ENCODE measurements at regions not wholly inside any gene's neighbourhood (a gene's known extent, or its start where the extent isn't known, plus 50 kb on each side); places are given as distances from the start of the nearest gene placed in this dataset.

DNA sequence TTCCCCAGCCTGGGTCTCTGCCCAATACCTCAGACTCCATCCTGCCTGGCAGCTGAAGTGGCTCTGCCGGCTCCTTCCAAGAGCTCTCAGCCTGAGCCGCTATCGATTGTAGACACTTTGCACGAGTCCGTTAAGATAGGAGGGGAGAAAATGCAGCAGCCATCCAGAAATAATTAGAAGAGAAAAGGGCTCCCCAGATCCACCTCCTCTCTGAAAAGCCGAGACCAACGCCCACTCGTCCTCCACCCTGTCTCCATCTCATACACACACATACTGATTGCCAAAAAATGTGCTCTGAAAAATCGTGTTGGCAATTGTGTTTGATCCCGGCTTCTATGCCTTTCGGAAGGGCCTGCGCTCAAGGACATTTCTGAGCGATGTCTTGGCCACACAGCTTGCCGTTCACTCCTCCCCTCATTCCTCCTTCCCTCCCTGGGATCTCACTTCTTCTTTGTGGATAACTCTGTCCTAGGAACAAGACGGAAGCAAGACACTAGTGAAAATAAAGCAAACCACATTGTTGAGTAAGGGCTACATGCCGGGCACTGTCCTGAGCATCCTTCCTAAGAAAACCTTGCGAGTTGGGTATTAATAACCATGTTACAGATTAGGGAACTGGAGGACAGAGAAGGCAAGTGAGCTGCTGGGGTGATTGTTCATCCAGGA is 372.8 kb upstream of the MYT1L start:
- no peak overlapping the region for H3K4me3 ChIP-seq (ENCODE audit: low read depth, low read length)
- no peak for DNase-seq (ENCODE audit: low read depth)

DNA sequence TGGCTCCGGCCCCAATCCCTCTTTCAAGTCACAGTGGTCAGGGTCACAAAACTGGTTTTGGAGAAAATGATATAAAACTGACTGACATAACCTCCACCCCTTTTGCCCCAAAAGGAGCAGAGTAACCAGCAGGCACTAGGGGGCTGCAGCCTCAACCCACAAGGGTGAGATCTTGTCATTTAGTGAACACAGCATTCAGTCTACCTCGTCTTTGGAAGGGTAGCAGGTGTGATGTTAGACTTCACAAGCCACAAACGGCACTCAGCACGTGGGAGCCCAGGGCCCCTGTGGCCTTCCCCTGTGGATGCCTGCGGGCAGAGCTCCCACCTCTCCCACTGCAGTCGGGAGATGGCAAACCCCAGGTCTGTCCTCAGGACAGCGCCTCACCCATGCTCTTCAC is 372.1 kb upstream of the MYT1L start:
- DNase-seq (ENCODE audit: low read depth), result no peak
- no peak overlapping the region for H3K4me3 ChIP-seq (ENCODE audit: low read depth, low read length)

DNA sequence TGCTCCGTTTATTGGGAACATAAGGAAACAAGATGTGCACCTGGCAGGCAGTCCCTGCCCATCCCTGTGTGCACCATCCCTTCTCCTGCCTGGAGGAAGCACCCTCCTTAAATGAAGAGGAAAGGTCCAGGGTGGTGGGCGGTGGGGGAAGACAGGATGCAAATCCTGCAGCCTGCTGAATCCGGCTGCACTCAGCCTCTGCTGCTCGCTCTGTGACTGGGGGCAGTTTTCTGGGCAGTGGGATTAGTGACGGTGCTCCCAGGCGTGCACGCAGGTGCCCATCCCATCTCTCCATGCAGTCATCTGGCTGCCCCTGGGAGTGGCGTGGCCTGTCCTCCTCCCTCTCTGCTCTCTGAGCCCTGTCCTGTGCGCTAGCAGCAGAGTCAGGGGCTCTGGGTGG is 371.3 kb upstream of the MYT1L start:
- H3K4me3 ChIP-seq (ENCODE audit: low read depth, low read length), result no peak overlapping the region
- DNase-seq (ENCODE audit: low read depth), result no peak

DNA sequence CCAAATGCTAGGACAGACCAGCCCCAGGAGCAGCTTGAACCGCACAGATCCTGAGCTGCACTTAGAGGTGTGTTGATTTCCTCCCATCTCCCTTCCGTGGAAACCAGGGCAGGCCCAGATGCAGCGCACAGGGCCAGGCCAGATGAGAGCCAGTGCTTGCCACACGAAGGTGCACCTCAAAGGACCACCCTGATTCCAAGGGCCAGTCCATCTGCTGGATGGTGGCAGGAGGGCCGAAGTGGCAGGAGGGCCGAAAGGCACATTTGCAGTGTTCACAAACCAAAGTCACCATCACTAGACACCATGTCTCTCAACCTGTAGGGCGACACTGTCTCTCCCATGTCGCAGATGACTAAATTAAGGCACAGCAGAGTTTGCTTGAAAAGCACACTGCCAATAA is 370.7 kb upstream of the MYT1L start:
- no peak for DNase-seq (ENCODE audit: low read depth)
- H3K4me3 ChIP-seq (ENCODE audit: low read depth, low read length), result no peak overlapping the region

DNA sequence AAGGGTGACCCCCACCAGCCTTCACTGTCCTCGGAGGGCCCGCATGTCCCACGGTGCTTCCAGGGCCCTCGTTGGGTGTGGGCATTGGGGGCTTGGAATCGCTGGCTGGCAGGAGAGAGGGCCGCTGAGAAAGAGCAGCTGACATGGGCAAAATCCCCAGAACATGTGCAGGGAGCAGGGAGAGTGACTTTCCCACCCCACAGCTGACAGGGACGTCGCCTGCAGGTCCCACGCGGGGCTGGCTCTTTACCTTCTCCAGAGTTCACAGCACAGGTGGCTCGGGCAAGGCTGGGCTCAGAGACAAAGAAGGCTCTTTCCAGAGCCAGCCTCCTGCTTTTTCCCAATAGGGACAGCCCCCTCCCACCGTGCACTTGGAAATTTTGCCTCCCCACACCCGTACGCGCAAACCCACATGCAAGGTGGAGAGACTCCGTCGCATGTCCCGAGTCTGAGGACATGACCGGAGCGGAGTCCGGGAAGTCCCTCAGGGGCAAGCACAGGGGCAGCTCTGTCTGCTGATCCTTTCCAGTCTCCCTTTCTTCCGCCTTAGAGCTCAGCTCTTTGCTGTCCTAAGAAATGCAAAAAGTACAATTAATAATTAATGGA is 370.2 kb upstream of the MYT1L start:
- H3K4me3 ChIP-seq (ENCODE audit: low read depth, low read length), result no peak overlapping the region
- DNase-seq (ENCODE audit: low read depth), result no peak

DNA sequence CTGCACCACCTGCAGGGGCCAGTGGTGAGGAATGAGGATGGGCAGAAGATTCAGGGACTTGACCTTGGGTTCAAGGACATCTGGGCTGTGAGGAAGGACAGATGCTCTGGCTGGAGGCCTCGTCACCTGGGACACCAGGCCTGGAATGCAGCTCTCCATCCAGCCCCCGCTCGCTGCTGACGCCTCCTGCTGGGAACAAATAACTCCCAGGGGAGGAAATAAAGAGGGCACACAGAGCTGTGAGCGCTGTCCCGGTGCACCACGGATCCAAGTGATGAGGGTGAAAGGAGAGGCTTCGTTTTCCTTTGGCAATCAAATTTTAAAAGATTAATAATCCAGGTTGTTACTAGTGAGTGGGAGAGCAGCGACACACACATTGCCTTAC is 368.0 kb upstream of the MYT1L start:
- H3K4me3 ChIP-seq (ENCODE audit: low read depth, low read length), result no peak overlapping the region
- DNase-seq (ENCODE audit: low read depth), result no peak

DNA sequence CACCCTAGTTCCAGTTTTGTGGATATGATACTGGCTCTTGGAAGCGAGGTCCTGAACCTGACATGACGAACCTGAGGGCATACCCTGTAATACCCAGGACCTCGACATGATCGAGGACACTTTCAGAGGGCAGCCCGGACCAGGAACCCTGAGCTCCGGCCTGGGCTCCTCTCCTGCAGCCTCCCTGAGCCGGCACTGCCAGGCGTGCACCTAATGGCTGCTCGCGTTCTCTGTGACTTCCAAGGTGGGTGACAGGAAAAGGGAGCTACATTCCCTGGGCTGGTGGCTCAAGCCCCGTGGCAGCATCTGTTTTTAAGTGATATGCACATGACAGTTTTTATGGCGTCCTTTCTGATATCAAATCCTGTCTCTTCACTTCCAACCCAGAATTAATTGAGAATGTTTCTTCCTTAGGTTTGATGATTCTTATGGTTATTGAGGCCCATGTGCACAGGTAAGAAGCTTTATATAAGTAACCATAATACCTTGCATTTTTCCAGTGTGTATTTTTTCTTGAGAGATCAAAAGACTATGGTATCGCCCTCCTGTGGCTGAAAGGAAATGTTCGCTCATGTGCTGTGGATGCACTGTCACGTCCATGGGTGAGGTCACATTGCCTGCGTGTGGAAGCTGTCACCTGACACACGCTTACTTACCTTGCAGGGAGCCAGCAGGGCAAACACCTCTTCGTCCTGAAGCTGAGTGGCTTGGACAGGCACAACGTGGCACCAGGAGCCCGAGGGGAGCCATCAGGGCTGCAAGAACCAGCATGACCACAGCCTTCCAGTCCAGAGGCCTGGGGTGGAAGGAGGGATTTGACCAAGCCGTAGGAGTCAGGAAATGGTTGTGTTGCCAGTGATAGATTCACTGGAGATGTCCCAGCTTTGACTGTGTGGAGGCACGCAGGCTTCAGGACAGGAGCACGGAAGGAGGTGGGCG is 367.4 kb upstream of the MYT1L start:
- no peak for DNase-seq (ENCODE audit: low read depth)
- no peak overlapping the region for H3K4me3 ChIP-seq (ENCODE audit: low read depth, low read length)

DNA sequence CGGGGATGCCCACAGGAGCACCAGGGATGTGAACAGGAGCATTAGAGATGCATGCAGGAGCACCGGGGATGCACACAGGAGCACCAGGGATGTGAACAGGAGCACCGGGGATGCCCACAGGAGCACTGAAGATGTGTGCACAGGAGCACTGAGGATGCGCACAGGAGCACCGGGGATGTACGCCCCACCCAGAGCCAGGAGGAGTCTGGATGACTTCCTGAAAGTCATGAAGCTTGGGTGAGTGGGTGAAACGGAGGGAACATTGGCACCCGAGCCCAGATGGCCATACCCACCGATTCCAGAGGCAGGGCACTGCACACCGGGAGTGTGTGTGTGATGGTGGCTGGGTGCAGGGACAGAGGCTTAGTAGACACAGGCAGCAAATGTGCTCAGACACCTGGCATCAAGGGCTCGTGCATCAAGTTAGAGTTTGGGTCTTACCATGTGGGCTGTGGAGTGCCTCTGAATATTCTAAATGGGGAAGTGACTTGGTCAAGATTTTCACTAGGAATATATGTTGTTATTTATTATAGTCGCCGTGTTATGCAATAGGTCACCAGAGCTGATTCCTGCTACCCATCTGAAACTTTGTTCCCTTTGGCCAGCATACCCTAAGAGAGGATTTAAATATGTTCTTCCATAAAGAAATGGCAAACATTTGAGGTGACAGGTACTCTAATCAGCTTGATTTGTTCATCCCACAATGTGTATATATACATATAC is 365.8 kb upstream of the MYT1L start:
- H3K4me3 ChIP-seq (ENCODE audit: low read depth, low read length), result no peak overlapping the region
- DNase-seq (ENCODE audit: low read depth), result no peak

DNA sequence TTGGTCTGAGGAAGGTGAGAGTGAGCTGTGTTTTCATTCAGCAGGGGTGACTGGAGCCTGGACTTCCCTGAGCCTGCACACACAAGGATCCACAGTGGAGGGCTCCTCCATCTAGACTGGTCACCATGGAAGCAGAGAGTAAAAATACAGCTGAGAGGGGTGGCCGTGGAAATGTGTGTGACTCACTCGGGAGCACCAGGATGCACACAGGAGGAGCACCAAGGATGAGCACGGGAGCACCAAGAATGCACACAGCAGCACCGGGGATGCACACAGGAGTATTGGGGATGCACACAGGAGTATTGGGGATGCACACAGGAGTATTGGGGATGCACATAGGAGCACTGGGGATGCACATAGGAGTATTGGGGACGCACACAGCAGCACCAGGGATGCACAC is 365.2 kb upstream of the MYT1L start:
- DNase-seq (ENCODE audit: low read depth), result no peak
- H3K4me3 ChIP-seq (ENCODE audit: low read depth, low read length), result no peak overlapping the region

DNA sequence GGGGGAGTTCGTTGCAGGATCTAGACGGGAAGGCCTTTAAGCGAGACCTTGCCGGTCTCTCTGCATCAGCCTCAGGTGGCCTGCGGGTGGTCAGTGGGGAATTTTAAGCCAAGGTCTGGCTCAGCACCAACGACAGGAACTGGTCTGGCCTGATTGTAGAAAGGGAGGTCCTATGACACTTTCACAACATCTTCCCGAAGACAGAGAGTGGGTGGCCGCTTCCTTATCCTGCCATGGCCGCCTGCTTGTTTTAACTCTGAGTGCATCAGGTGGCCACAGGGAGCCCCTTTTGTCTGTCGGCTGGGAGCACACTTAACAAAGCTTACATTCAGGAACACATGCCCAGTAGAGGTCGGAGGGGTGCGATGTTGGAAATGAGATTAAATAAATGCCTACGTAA is 363.7 kb upstream of the MYT1L start:
- no peak for DNase-seq (ENCODE audit: low read depth)
- no peak overlapping the region for H3K4me3 ChIP-seq (ENCODE audit: low read depth, low read length)

DNA sequence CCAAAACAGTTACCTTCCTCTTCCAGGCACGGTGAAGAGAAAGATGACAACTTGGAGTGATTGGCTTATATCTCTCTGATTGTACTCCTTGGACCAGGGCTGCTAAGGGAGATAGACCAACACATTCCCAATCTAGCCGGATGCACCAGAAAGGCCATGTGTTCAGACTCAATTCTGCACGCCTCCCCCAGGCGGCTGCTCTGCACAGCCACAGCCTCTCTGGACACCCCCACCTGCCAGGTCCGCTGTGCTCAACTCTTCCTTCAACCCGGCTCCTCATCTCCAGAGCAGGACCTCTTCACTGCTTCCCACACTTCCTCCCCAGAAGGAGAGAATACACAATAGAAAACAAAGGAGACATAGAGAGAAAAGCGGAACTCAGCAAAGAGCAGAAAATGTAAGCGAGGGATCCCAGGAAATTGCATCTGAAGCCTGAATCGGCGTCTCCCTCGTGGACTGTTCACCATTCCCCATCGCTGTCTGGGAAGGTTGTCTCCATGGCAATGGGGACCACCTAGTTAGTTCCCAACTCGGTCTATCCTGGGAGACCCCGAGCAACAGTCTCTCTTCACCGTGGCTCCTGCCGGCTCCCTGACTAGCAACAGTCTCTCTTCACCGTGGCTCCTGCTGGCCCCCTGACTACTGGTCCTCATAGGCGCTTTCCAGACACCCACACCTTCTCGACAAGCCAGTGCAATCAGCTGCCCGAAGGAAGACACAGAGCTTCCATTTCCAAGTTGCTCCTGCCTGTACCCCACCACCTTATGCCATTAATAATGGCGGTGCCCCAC is 361.7 kb upstream of the MYT1L start:
- H3K4me3 ChIP-seq (ENCODE audit: low read depth, low read length), result no peak overlapping the region
- DNase-seq (ENCODE audit: low read depth), result no peak

DNA sequence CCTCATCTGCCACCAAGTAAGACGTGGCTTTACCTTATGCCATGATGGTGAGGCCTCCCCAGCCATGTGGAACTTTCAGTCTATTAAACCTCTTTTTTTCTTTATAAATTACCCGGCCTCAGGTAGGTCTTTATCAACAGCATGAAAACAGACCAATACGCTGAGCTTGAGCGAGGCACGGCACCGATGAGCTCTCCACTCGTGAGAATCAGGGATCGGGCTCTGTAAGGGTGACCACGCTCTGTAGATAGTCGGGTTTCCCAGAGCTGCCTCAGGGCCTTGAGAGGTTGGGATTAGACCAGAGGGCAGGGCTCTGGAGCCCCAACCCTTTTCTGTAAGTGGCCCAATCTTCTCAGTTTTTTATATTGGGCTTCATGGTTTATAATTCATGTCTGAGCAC is 360.3 kb upstream of the MYT1L start:
- no peak for DNase-seq (ENCODE audit: low read depth)

DNA sequence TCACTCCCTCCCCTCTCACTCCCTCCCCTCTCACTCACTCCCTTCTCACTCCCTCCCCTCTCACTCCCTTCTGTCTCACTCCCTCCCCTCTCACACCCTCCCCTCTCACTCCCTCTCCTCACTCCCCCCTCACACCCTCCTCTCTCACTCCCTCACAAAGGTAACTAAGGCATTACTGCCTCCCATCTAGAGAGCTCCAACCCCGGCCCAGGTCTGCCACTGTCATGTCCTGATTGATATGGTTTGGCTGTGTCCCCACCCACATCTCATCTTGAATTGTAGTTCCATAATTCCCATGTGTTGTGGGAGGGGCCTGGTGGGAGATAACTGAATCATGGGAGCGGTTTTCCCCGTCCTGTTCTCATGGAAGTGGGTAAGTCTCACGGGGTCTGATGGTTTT is 359.9 kb upstream of the MYT1L start:
- DNase-seq (ENCODE audit: low read depth), result no peak
- no peak overlapping the region for H3K4me3 ChIP-seq (ENCODE audit: low read depth, low read length)

More for the DNA sequence above, 360.3 kb upstream of the MYT1L start:
- no peak overlapping the region for H3K4me3 ChIP-seq (ENCODE audit: low read depth, low read length)

DNA sequence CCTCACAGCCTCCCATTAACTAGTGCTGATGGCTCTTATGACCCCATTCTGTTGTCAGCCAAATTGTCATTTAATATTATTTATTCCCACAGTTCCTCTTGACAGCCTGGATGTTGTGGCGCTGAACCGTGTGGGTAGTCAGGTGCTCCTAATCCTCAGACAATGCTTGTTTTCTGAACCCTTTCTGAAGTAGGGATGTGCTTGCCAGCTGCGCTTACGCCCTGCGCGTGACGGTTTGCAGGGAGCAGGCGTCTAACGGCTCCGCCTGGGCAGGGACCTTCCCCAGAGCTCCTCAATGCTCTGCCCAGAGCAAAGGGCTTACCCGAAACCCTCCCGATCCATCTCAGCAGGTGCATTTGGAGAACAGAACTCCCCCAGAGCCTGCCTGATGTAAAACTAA is 358.2 kb upstream of the MYT1L start:
- DNase-seq (ENCODE audit: low read depth), result no peak
- H3K4me3 ChIP-seq (ENCODE audit: low read depth, low read length), result no peak overlapping the region

DNA sequence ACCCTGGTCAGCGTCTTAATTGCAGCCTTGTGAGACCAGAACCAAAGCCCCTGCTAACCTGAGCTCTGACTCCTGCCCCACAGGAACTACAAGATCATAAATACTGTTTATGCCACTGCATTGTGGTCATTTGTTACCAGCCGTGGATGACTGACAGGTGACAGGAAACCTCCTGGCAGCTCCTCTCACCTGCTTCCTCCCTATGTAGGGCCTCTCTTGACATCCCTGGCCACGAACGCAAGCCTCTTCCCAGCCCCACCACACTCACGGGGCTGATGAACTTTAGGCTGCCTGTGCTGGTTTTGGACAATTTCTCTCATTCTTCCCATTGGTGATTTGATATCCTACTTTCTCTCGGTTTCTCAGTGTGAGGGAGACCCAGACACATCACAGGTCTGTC is 357.2 kb upstream of the MYT1L start:
- H3K4me3 ChIP-seq (ENCODE audit: low read depth, low read length), result no peak overlapping the region
- no peak for DNase-seq (ENCODE audit: low read depth)

DNA sequence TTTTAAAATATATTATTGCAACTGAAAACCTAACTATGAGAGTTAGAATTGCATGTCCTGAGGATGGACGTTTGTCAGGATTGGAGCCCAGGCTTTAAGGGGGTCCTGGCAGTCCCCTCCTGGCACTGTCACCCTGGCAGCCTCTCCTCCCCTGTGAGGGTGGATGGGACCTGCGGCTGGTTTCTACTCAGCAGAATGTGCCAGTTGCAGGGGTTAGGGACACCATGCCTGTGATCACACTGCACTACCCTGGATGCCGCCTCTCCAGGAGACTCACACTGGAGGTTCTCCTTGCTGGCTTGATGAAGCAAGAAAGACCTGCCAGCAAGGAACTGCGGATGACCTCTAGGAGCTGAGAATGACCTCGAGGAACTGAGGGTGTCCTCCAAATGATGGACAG is 356.7 kb upstream of the MYT1L start:
- DNase-seq (ENCODE audit: low read depth), result no peak

DNA sequence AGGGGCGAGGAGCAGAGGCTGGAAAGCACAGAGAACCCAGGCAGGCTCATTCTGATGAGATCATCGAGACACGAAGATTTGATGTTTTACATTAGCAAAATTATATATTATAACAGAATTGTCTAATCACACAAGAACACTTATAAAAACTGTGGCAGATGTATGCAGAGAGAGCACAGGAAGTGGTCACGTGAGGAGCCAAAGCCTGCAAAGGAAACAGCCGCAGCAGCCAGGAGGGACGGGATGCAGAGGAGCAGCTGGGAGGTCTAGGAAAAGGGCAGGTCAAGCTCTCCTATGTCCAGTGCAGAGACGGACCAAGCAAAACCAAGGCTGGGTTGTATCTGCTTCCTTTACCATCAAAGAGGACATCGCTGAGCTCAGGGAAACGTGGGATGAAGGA is 355.1 kb upstream of the MYT1L start:
- no peak for DNase-seq (ENCODE audit: low read depth)

More for the DNA sequence above, 356.7 kb upstream of the MYT1L start:
- no peak overlapping the region for H3K4me3 ChIP-seq (ENCODE audit: low read depth, low read length)

DNA sequence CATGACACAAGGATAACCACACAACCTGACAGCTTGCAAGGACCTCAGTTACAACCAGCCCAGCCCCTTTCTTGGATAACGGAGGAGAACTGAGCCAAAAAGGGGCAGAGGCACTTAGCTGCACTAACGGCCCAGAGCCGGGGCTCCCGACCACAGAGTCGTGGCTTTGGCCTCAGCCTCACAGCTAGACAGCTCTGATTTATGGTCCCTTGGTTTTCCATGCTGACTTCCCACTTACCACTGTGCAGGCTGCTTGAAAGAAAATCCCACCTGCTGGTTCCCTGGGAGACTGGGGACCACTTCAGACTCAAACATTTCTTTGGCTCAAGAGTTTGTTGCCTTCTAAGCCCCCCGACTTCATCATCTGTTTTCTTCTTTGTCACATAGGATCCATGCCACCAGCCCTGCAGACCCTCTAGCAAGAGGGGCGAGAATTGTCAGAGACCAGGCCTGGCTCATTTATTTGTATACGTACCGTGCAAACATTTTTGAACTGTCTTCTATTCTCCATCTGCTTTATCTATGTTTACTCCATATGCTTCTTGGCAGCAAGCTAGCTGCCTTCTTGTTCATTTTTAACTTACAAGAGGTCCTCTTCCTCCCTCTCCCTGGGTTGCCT is 352.6 kb upstream of the MYT1L start:
- no peak for DNase-seq (ENCODE audit: low read depth)
- H3K4me3 ChIP-seq (ENCODE audit: low read depth, low read length), result no peak overlapping the region

More for the DNA sequence above, 355.1 kb upstream of the MYT1L start:
- H3K4me3 ChIP-seq (ENCODE audit: low read depth, low read length), result no peak overlapping the region
